ENCODE measurements at regions not wholly inside any gene's neighbourhood (a gene's known extent, or its start where the extent isn't known, plus 50 kb on each side); places are given as distances from the start of the nearest gene placed in this dataset.

GRCh38 chr7:26482927-26483326 is 191.3 kb downstream of the SNX10 start:
- TF ChIP-seq RAD21 (IDR thresholded peaks at IDR 0.05; ENCODE audit: low read length) (no peak), CTCF (conservative IDR thresholded peaks at IDR 0.05; ENCODE audit: low read depth, low read length) (no peak), POLR2A (IDR thresholded peaks at IDR 0.05; ENCODE audit: low read depth, low read length) (no peak), SMC3 (IDR thresholded peaks at IDR 0.05; ENCODE audit: low read depth, low read length) (no peak), RFX5 (IDR thresholded peaks at IDR 0.05; ENCODE audit: low read depth, low read length) (no peak), CEBPB (IDR thresholded peaks at IDR 0.05; ENCODE audit: low read depth, low read length) (no peak), USF2 (IDR thresholded peaks at IDR 0.05; ENCODE audit: low read depth, low read length) (no peak), CHD1 (IDR thresholded peaks at IDR 0.05; ENCODE audit: low read depth, low read length) (no peak), RCOR1 (IDR thresholded peaks at IDR 0.05; ENCODE audit: insufficient replicate concordance, low read length) (no peak)
